Ovary (tissue), 7 donors: ENCODE measurements at regions not wholly inside any gene's neighbourhood (a gene's known extent, or its start where the extent isn't known, plus 50 kb on each side); places are given as distances from the start of the nearest gene placed in this dataset.

Experiments
- DNase-seq, 5 donors: peaks; one replicate each; pipeline ENCODE4 v3.0.0-alpha.2; 2019 to 2020
- H3K27ac ChIP-seq, 2 donors: fragments of 200-600 bp; one replicate each; pipeline versions ENCODE4 v1.5.1 to v1.8.0; 2019 to 2022
- H3K27me3 ChIP-seq: fragments of 200-600 bp; one replicate; pipeline ENCODE4 v1.8.0; 2022
- H3K36me3 ChIP-seq: fragments of 200-600 bp; sonication (generic); one replicate; pipeline ENCODE4 v1.5.1; 2019
- H3K4me1 ChIP-seq: one replicate; pipeline ENCODE4 v1.8.1; 2013; ENCODE audit warnings: mild to moderate bottlenecking, moderate library complexity; ENCODE audit not compliant: insufficient read depth
- H3K4me3 ChIP-seq: fragments of 200-600 bp; sonication (generic); one replicate; pipeline ENCODE4 v1.5.1; 2017
- H3K9me3 ChIP-seq, 2 donors: fragments of 200-600 bp in 1 of 2; sonication (generic) in 1 of 2; one replicate each; pipeline versions ENCODE4 v1.5.1 to v1.8.1; 2013 to 2019; ENCODE audit warnings: mild to moderate bottlenecking in 1 of 2, moderate library complexity in 1 of 2
- CTCF ChIP-seq, 3 donors: fragments of 450-650 bp in 2 of 3; fragments of 200-600 bp in 1 of 3; IDR thresholded peaks; one replicate each; pipeline versions ENCODE4 v1.5.1 to v1.8.0; 2016 to 2022; ENCODE audit warnings: antibody characterized with exemption in 3 of 3, mild to moderate bottlenecking in 1 of 3
- EP300 ChIP-seq: sonication (generic); formaldehyde crosslinking; IDR thresholded peaks from one replicate; pipeline ENCODE4 v1.6.1; 2017; ENCODE audit warnings: antibody characterized with exemption
- POLR2A ChIP-seq: fragments of 450-650 bp; IDR thresholded peaks from one replicate; pipeline ENCODE4 v1.6.1; 2017; ENCODE audit warnings: antibody characterized with exemption, mild to moderate bottlenecking, moderate library complexity
- WGBS, 3 donors: extraction: QIAGEN DNeasy Blood & Tissue Kit in 1 of 3; methylation state at CpG; one replicate each; pipeline versions ENCODE4 v1.1.5 to v1.1.7; 2013 to 2017; 5-methylcytosine and 5-hydroxymethylcytosine counted together
- intact Hi-C, 4 donors: fragments of 100-400 bp; cut with DNase I; formaldehyde crosslinking; loops; one replicate each; pipeline versions ENCODE4 v1.11.0 to v1.15.1; 2022 to 2023
- donor health status: DM: no; HTN: no; CAD: no; lungs with moderate emphysema.
- donor health status: DM: no; HTN: no; CAD: no.
- donor health status: Bipolar disorder and iron deficiency.
- donor health status: DM: no; HTN: no; CAD: no.
- donor health status: DM: yes; HTN: yes; CAD: no.

- DNase-seq = no peak
- 22 to 58% (median 54%) methylated on average over 1 of the region's 1 CpG for WGBS, 3 donors
- intact Hi-C loops = no loop called here
- Histone ChIP-seq H3K27me3 (no peaks in the 10 kb centered on the region), H3K4me3 (no peak overlapping the region), H3K36me3 (no peaks in the 10 kb centered on the region), H3K4me1 (no peaks in the 10 kb centered on the region), H3K27ac (no peak overlapping the region), H3K9me3 (no peaks in the 10 kb centered on the region)
- TF ChIP-seq CTCF (IDR thresholded peaks at IDR 0.05) = no peak
- TF ChIP-seq POLR2A = no peak
- no peak for TF ChIP-seq EP300
Observed at GRCh38 chr6:71181565-71181964, 107.0 kb upstream of the OGFRL1 start.

DNA sequence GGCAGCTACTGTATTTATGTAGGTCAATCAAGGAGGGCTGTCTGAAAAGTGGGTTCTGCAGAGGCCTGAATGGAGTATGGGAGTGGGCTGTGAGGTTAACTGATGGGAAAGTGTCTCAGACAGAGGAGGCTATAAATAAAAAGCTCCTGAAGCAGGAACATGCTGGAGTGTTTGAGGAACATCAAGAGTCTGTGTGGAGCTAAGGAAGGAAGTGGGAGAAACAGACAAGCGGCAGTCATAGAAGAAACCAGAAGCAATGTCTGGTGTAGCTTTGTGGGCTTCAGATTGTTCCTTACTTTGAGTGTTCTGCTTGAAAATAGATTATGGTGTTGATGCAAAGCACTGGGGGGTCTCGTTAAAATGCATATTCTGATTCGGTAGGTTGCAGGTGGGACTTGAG is 101.5 kb upstream of the OGFRL1 start:
- TF ChIP-seq EP300 = no peak
- TF ChIP-seq POLR2A = no peak
- TF ChIP-seq CTCF (IDR thresholded peaks at IDR 0.05) = no peak
- H3K36me3 ChIP-seq = no peaks in the 10 kb centered on the region
- no peak overlapping the region for H3K27ac ChIP-seq
- no peaks in the 10 kb centered on the region for H3K9me3 ChIP-seq
- H3K27me3 ChIP-seq = no peaks in the 10 kb centered on the region
- 89 to 91% (median 90%) methylated on average over 3 of the region's 3 CpGs for WGBS, 3 donors
- intact Hi-C loops = no loop called here
- no peak overlapping the region for H3K4me3 ChIP-seq
- no peak for DNase-seq
- no peaks in the 10 kb centered on the region for H3K4me1 ChIP-seq

GRCh38 chr6:71190809-71191208 is 97.8 kb upstream of the OGFRL1 start:
- no peak for DNase-seq
- no peak overlapping the region for H3K27ac ChIP-seq
- WGBS, 3 donors = 11 to 18% (median 15%) methylated on average over 3 of the region's 3 CpGs
- TF ChIP-seq POLR2A = no peak
- TF ChIP-seq CTCF (IDR thresholded peaks at IDR 0.05) = no peak
- no peak for TF ChIP-seq EP300
- H3K4me1 ChIP-seq = no peaks in the 10 kb centered on the region
- H3K36me3 ChIP-seq = no peaks in the 10 kb centered on the region
- no peaks in the 10 kb centered on the region for H3K27me3 ChIP-seq
- intact Hi-C loops = loop anchor here in 2 of 4 donors (10.0 kb wide), 1 partner anchor 154 kb away; no protein-coding TSS in a partner anchor
- no peak overlapping the region for H3K4me3 ChIP-seq
- no peaks in the 10 kb centered on the region for H3K9me3 ChIP-seq

DNA sequence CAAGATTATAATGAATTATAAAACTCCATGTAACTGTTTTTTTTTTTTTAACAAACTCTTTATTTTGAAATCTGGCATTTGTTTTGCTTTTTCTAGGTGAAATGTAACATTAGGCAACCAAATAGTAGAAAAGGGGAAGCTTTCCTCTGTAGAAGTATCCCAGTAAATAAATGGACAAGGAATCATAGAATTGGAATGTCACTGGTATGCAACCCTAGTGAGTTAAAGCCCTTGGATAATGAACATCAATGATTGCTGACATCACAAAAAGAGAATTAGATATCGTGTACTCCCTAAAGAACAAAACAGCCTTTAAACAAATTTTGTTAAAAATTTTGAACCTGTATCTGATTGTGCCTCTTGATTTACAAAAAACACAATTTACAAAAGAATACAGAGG is 93.9 kb upstream of the OGFRL1 start:
- no peaks in the 10 kb centered on the region for H3K9me3 ChIP-seq
- H3K36me3 ChIP-seq = no peaks in the 10 kb centered on the region
- H3K27ac ChIP-seq = no peak overlapping the region
- intact Hi-C loops = loop anchor here in 2 of 4 donors (10.0 kb wide), 1 partner anchor 150 kb away; no protein-coding TSS in a partner anchor
- no peaks in the 10 kb centered on the region for H3K27me3 ChIP-seq
- no peaks in the 10 kb centered on the region for H3K4me1 ChIP-seq
- 44 to 64% (median 53%) methylated on average over 1 of the region's 1 CpG for WGBS, 3 donors
- DNase-seq = no peak
- no peak overlapping the region for H3K4me3 ChIP-seq
- TF ChIP-seq CTCF (IDR thresholded peaks at IDR 0.05) (no peak), EP300 (no peak), POLR2A (no peak)

DNA sequence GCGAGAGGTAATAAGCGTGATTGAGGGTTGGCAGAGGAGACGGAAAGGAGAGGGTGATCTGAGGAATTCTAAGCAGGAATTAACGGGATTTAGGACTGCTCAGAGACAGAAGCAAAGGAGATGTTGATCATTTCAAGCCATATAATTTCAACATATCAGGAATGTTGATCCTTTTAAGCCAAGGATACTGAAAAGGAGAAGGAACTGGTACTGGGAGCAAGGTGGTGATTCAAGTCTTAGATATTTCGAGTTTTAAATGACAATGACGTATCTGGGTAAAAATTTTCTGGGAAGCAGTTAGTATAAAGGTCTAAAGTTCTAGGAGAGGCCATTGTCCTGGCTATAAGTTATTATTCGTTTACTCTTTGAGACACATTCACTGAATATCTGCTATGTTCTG is 91.3 kb upstream of the OGFRL1 start:
- intact Hi-C loops = loop anchor here in 2 of 4 donors (10.0 kb wide), 1 partner anchor 148 kb away; no protein-coding TSS in a partner anchor
- Histone ChIP-seq H3K9me3 (no peaks in the 10 kb centered on the region), H3K27ac (no peak overlapping the region), H3K36me3 (no peaks in the 10 kb centered on the region), H3K4me1 (no peaks in the 10 kb centered on the region), H3K27me3 (no peaks in the 10 kb centered on the region), H3K4me3 (no peak overlapping the region)
- no peak for TF ChIP-seq POLR2A
- TF ChIP-seq EP300 = no peak
- no peak for TF ChIP-seq CTCF (IDR thresholded peaks at IDR 0.05)
- 78 to 89% (median 85%) methylated on average over 7 of the region's 7 CpGs for WGBS, 3 donors
- no peak for DNase-seq
